ENCODE measurements at regions not wholly inside any gene's neighbourhood (a gene's known extent, or its start where the extent isn't known, plus 50 kb on each side); places are given as distances from the start of the nearest gene placed in this dataset.

GRCh38 chr7:17589671-17590070, 291.2 kb downstream of the AHR start:
- no peak for DNase-seq
- Histone ChIP-seq H3K36me3 (replicated peaks) (no peaks in the 10 kb centered on the region), H3K27me3 (replicated peaks) (no peaks in the 10 kb centered on the region), H3K4me3 (ENCODE audit: low read depth, low read length) (no peak overlapping the region), H3K27ac (no peak overlapping the region)
- in situ Hi-C loops (cut with HindIII; ENCODE audit: low pct_ligation_motif_present, low sequenced_read_pairs), result no loop called here
- TF ChIP-seq, protein P1, sequence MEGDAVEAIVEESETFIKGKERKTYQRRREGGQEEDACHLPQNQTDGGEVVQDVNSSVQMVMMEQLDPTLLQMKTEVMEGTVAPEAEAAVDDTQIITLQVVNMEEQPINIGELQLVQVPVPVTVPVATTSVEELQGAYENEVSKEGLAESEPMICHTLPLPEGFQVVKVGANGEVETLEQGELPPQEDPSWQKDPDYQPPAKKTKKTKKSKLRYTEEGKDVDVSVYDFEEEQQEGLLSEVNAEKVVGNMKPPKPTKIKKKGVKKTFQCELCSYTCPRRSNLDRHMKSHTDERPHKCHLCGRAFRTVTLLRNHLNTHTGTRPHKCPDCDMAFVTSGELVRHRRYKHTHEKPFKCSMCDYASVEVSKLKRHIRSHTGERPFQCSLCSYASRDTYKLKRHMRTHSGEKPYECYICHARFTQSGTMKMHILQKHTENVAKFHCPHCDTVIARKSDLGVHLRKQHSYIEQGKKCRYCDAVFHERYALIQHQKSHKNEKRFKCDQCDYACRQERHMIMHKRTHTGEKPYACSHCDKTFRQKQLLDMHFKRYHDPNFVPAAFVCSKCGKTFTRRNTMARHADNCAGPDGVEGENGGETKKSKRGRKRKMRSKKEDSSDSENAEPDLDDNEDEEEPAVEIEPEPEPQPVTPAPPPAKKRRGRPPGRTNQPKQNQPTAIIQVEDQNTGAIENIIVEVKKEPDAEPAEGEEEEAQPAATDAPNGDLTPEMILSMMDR (IDR thresholded peaks at IDR 0.05; ENCODE audit: low read depth, low read length, missing control alignments), result no peak

- TF ChIP-seq, protein P1 (IDR thresholded peaks at IDR 0.05; ENCODE audit: low read depth, low read length, missing control alignments), result no peak
- Histone ChIP-seq H3K4me3 (ENCODE audit: low read depth, low read length) (no peak overlapping the region), H3K36me3 (replicated peaks) (no peaks in the 10 kb centered on the region), H3K27me3 (replicated peaks) (no peaks in the 10 kb centered on the region), H3K27ac (no peak overlapping the region)
- in situ Hi-C loops (cut with HindIII; ENCODE audit: low pct_ligation_motif_present, low sequenced_read_pairs), result no loop called here
- DNase-seq, result no peak
Measured at GRCh38 chr7:17590221-17590620, 291.8 kb downstream of the AHR start.

DNA sequence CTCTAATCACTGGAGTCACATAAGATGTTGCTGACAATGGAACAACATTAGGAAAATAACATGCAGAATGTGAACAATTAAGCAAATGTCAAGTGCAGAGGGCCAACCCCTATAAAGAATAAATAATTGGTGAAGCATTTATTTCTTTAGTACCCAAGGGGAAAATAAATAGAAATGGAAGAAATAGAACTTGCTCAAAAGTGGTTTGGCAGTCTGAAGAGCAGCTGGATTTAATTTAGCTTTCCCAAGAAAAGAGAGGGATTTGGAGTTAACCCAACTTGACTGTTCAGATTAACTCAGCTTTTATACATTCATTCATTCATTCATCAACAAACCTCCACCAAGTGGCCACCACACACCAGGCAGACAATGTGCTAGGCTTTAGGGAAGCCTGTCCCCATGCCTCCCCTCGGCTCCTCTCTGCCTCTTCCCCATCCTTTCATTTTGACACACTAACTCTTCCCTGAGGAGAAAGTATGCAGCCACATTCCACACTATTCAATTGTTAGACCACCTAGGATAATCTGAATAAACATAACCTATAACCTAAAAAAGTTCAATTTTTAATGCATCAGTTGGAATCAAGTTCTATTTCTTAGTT, 295.5 kb downstream of the AHR start:
- H3K27ac ChIP-seq, result no peak overlapping the region
- in situ Hi-C loops (cut with HindIII; ENCODE audit: low pct_ligation_motif_present, low sequenced_read_pairs), result no loop called here
- TF ChIP-seq, protein P1 (IDR thresholded peaks at IDR 0.05; ENCODE audit: low read depth, low read length, missing control alignments), result no peak
- no peak for DNase-seq
- H3K4me3 ChIP-seq (ENCODE audit: low read depth, low read length), result no peak overlapping the region
- H3K27me3 ChIP-seq (replicated peaks), result no peaks in the 10 kb centered on the region
- H3K36me3 ChIP-seq (replicated peaks), result no peaks in the 10 kb centered on the region

DNA sequence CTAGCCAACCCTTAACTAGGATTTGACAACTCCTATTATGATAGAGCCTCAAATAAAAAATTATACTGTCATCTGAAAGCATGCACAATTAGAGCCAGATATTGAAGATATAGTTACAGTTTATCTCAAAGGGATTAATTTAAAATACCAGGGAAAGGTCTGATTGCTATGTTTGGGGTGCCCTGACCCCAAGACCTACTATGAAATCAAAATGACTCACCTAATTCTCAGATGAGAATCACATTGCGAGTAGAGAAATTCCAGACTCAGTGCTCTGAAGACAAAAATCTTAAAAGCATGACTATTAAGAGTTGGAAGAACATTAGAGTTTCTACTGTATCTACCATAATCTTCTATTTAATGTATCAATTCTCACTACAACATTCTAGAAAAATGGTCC, 297.1 kb downstream of the AHR start:
- TF ChIP-seq, protein P1 (IDR thresholded peaks at IDR 0.05; ENCODE audit: low read depth, low read length, missing control alignments), result no peak
- no peak for DNase-seq
- Histone ChIP-seq H3K4me3 (ENCODE audit: low read depth, low read length) (no peak overlapping the region), H3K36me3 (replicated peaks) (no peaks in the 10 kb centered on the region), H3K27ac (no peak overlapping the region), H3K27me3 (replicated peaks) (no peaks in the 10 kb centered on the region)
- in situ Hi-C loops (cut with HindIII; ENCODE audit: low pct_ligation_motif_present, low sequenced_read_pairs), result no loop called here

DNA sequence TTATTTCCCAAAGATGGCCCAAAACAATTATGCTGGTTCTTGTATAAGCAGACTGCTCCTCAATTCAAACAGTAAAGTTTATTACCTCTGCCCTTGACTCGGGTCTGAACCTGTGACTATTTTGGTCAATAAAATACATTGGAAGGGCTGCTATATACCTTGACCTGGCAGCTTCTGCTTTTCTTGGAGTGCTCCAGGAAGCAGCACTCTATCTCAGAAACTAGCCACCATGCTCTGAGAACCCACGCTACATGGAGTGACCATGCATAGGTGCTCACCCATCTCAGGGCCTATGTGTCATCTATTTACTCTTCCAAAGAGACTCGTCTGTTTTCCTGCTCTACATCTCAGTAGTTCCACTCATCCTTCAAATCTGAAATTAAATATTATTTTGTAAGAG, 299.9 kb downstream of the AHR start:
- H3K27ac ChIP-seq, result no peak overlapping the region
- TF ChIP-seq, protein P1 (IDR thresholded peaks at IDR 0.05; ENCODE audit: low read depth, low read length, missing control alignments), result no peak
- in situ Hi-C loops (cut with HindIII; ENCODE audit: low pct_ligation_motif_present, low sequenced_read_pairs), result no loop called here

GRCh38 chr7:17598846-17599245, 300.4 kb downstream of the AHR start:
- no peaks in the 10 kb centered on the region for H3K27me3 ChIP-seq (replicated peaks)
- DNase-seq, result no peak
- TF ChIP-seq, protein P1 (IDR thresholded peaks at IDR 0.05; ENCODE audit: low read depth, low read length, missing control alignments), result no peak
- H3K27ac ChIP-seq, result no peak overlapping the region
- no peak overlapping the region for H3K4me3 ChIP-seq (ENCODE audit: low read depth, low read length)
- in situ Hi-C loops (cut with HindIII; ENCODE audit: low pct_ligation_motif_present, low sequenced_read_pairs), result no loop called here
- no peaks in the 10 kb centered on the region for H3K36me3 ChIP-seq (replicated peaks)

More for the DNA sequence above, 299.9 kb downstream of the AHR start:
- DNase-seq, result no peak
- no peak overlapping the region for H3K4me3 ChIP-seq (ENCODE audit: low read depth, low read length)
- no peaks in the 10 kb centered on the region for H3K36me3 ChIP-seq (replicated peaks)
- no peaks in the 10 kb centered on the region for H3K27me3 ChIP-seq (replicated peaks)

All from brain microvascular endothelial cell (primary cell).